SW480 (cell line): ENCODE measurements at regions not wholly inside any gene's neighbourhood (a gene's known extent, or its start where the extent isn't known, plus 50 kb on each side); places are given as distances from the start of the nearest gene placed in this dataset.

Source experiments
- DNase-seq: peaks from one replicate; pipeline ENCODE4 v3.0.0-alpha.2; 2016; ENCODE audit warnings: low spot score

DNA sequence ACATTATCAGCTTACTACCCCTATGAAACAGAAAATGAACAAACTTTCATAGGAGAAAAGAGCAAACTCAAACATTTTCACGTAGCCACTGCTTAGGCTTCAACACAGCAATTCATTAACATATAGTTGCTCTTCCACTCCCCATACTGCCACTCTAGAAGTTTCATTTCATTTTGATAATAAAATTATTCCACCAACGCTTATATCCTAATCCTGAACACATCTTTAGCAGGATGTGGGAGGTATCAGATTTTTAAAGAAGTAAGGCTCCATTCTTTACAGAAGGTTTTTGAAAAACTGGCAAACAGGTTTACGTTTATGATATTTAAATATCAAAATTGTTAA is 77.5 kb upstream of the ANK3 start:
- DNase-seq = no peak

DNA sequence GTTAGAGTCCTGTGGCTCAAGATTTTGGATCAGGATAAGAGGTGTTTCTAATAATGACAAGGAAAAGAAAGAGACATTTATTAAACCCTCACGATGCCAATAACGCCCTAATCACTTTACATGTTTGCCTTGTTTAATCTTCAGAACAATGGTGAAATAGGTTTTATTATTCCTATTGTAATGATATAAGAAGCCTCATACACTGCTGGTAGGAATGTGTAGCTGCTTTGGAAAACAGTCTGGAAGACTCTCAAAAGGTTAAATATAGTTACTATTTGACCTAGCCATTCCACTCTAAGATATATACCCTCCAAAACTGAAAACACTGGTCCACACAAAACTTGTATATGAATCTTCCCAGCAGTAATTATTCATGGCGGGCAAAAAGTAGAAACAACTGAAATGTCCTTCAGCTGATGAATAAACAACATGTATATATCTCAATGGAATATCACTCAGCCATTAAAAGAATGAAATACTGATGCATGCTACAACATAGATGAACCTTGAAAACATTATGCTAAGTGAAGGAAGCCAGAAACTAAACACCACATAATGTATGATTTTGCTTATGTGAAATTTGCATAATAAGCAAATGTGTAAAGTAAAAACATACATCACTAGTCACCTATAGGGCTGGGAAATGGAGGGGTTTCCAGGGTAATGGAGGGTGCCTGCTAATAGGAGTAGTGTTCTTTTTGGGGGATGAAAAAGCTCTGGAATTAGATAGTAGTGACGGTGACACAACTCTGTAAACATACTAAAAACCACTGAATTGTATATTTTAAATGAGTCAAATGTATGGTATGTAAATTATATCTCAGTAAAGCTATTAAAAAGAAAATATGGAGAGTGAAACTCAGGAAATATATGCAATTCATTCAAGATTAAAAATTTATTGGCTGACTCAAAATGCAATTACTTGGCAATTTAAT is 76.9 kb upstream of the ANK3 start:
- no peak for DNase-seq

DNA sequence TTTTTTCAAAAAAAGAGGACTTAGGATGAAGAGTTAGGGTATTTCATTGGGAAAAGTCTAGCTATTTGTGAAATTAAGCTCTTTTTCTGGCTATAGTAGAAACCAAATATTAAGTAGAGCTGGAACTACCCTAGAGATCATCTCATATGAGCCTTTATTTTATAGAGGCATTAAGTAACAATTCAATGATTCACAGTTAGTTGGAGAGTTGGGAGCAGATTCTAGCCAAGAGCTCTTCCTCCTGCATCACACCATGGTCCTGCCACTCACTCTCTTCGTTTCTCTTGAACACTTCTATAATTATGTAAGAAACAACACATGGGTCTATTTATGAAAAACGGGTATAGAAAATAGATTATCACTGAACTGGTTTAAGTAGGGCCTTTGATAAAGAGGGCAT is 76.1 kb upstream of the ANK3 start:
- DNase-seq = no peak

DNA sequence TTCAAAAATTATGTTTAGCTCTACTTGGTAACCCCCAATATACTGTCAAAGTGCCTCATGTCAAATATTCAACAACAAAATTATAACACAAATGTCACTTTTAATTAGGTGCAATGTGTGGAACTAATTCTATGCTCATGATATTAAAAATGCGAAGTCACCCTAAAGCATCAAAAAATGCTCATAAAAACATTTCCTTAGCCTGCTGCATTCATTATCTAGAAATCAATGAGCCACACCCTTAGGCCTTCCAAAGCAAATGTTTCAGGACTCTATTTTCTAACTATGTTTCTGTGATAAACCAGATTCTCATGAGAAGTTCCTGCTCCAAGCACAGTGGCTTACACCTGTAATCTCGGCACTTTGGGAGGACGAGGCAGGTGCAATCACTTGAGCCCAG is 75.0 kb upstream of the ANK3 start:
- DNase-seq = no peak

DNA sequence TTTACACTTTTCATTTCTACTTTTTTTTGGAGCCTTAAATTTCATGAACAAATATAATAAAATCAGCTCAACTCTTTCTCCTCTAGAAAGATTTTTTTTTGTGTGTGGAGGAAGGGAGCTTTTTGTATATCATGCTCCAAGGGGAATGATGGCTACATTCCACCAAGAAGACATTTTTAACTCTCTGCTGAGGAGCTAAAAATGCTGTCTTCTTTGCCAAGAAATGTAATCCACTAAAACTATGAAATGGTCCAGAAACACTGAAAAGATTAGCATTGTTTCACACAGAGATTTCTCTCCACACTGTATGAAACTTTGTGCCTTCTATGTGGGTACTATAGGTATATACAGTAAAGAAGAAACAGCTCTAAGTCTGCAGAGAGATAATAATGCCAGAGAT is 74.1 kb upstream of the ANK3 start:
- DNase-seq = no peak

DNA sequence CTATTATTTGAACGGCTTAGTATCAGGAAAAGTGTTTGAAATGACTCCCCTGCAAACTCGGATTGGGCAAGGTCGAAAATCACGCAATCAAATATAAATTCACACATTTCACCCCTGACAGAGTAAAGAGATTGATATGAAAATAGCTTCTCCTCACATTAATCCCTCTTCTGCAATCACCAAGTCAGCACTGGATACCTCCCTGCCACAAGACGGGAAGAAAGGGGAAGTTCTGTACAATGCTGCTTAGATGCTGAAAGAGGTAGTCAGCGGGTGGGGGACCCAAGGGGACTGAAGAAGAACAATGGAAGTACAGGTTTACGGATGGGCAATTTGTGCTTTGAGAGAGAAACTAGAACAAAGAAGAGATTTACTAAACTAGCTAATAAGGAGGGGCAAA is 72.0 kb upstream of the ANK3 start:
- DNase-seq = no peak

GRCh38 chr10:60459701-60460457 is 70.2 kb upstream of the ANK3 start:
- DNase-seq = no peak

DNA sequence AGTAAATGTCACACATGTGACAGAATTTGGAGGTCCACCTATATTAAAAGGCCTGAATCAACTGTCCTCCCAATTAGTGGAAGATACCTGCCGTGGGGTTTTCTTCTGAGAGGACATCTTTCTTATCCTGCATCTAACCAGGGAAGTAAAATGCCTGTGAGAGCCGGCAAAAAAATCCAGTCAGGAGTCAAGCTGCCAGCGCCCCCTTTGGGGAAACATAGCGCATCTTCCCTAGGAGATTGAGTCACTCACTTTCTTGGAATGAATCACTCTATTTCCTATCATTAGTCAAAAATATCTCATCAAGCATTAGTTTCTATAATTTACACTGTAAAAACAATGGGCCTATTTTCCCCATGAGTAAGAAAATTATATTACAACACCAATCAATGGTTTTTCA is 66.4 kb upstream of the ANK3 start:
- no peak for DNase-seq

DNA sequence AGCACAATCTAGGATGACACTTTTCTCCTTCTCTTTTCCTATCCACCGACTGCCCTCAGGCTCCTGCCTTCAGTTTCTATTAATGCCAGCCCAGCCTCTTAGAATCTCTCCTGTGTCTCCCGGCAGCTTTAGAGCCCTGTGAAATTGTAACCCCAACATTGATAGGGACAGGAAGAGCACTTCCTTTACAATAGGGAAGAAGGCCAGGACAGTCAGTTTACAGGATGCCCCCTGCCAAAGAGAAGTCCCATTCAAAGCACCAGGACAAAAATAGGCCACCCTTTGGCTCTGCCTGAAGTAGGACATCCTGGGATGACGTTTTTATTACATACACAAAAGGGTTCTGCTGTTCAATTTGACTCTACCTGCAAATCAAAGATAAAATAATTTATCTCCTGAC is 64.7 kb upstream of the ANK3 start:
- DNase-seq = no peak

DNA sequence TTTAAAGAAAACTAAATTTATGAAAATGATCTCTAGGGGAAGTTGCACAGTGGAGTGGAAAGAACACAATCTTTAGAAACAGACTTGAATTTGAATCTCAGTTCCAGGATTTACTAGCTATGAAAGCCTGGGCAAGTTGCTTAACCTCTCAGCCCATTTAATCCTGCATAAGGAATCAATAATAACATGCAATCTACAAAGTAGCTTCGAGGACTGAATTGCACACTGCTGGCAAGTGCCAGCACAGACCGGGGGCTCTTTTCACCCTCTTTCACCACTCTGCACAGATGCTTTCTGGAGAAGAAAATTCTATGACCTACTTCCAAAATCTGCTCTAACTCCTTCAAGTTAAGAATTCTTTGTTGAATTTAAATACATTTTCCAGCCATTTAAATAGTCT is 63.4 kb upstream of the ANK3 start:
- no peak for DNase-seq

DNA sequence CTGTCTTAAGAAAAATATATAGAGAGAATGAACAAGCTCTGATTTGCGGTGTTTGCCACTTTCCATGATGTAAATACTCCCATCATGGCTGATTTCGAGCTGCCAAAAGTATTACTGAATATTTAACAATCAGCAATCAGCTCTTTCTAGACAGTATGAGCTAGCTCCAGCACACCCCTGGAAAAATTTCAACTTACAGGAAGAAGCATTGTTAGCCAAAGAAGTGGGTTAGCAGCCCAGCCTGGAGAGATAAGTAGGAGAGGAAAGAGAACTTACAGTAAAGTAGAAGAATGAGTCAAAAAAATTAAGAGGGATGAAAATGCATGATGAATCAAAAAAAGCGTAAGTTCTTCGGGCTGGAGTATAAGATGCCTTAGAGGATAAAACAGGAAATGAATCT is 60.6 kb upstream of the ANK3 start:
- no peak for DNase-seq

DNA sequence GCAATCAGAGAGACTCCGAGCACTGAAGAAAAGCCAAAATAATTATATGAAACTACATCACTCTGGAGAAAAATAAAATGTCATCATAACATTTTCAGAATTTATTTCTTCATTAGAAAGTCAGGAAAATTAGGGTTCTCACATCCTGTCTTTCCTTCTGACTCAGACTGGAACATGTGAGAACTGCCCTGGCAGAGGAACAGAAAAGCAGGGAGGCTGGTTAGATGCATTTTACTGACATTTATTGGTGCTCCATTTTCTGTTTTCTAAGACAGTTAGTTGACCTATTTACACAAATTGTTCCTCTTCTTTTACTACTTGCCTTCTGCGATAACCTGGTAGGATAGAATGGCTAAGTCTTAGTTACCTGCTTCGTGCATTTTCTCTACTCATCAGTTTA is 58.6 kb upstream of the ANK3 start:
- DNase-seq = no peak

DNA sequence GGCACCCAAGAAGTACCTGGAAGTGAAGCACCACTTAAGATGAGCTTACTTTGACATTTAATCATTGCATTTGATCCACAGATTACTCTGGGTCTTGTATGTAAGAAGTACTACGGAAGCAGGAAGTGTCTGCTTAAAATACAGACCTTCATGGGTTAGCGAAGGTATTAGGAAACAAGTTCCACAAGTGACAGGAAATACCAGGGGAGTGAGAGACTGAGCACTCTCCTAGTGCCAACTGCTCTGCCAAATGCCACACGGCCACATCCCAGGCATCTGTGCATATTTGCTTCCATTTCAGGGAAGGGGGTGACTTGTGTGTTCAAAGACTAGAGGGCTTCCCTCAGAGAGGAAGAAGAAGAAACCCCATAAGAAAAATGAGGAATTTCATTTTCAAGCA is 57.2 kb upstream of the ANK3 start:
- DNase-seq = no peak

GRCh38 chr10:60446070-60446833 is 56.6 kb upstream of the ANK3 start:
- DNase-seq = no peak

GRCh38 chr10:60444494-60445064 is 54.9 kb upstream of the ANK3 start:
- peak; percentile 11 for DNase-seq

DNA sequence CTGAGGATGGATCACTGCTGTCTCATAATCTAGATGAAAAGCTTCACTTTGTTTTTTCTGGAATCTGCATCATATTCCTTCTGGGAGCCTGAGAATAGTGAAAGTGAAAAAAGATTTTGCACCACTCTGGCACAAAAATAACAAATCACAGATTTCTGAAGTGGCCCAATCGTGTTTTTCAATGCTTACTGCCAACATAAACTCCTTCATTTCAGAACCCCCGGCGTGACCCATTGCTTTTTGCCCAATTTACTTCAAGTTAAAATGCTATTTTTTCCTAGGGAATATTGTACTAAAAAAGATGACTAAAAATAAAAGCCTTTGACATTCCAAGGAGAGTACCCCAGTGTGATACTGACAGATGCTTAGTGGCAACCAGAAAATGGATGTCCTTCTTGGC is 53.7 kb upstream of the ANK3 start:
- DNase-seq = no peak

DNA sequence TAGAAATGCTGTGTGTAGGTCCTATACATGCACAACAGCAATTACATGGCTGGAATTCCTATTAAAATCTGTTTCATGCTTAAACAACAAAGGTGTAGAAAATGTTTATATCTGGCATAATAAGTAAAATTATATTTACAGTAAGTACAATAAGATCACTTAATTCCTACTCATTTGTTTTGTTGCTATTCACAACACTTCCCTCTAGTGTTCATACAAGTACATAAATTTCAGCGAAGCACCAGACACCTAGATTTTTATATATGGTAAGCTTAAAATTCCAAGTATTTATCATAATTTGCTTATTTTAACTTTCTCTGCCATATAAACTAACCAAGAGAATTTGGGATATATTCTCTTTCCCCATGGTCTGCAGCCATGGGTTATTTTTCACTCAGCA is 51.8 kb upstream of the ANK3 start:
- peak; percentile 8 for DNase-seq

- DNase-seq = no peak
These were observed 50.0 kb upstream of the ANK3 start for GRCh38 chr10:60439641-60440040.
